ENCODE measurements at regions not wholly inside any gene's neighbourhood (a gene's known extent, or its start where the extent isn't known, plus 50 kb on each side); places are given as distances from the start of the nearest gene placed in this dataset.

- ATAC-seq = no peak
- TF ChIP-seq OSR1 (CRISPR knock-in tag; IDR thresholded peaks at IDR 0.05) = no peak
- TF ChIP-seq RARB (CRISPR knock-in tag; IDR thresholded peaks at IDR 0.05) = no peak
- TF ChIP-seq ARNTL (CRISPR knock-in tag; IDR thresholded peaks at IDR 0.05; ENCODE audit: borderline replicate concordance, low read depth) = no peak
- TF ChIP-seq ZFP30 (CRISPR knock-in tag; IDR thresholded peaks at IDR 0.05) = no peak
- TF ChIP-seq BACH2 (CRISPR knock-in tag; IDR thresholded peaks at IDR 0.05; ENCODE audit: borderline replicate concordance) = no peak
- no peak for TF ChIP-seq ZC3H10 (CRISPR knock-in tag; IDR thresholded peaks at IDR 0.05)
- no peak for TF ChIP-seq ESRRG (CRISPR knock-in tag; IDR thresholded peaks at IDR 0.05)
- TF ChIP-seq ZNF565 (CRISPR knock-in tag; conservative IDR thresholded peaks at IDR 0.05; ENCODE audit: low read depth) = no peak
- TF ChIP-seq CSDC2 (CRISPR knock-in tag; IDR thresholded peaks at IDR 0.05) = no peak
- no peak for TF ChIP-seq GLIS3 (CRISPR knock-in tag; IDR thresholded peaks at IDR 0.05)
- TF ChIP-seq PPARA (CRISPR knock-in tag; IDR thresholded peaks at IDR 0.05; ENCODE audit: borderline replicate concordance) = no peak
- no peak for TF ChIP-seq ZNF70 (CRISPR knock-in tag; IDR thresholded peaks at IDR 0.05)
- TF ChIP-seq CSRNP3 (CRISPR knock-in tag; IDR thresholded peaks at IDR 0.05) = no peak
- no peak for TF ChIP-seq SNAI2 (CRISPR knock-in tag; IDR thresholded peaks at IDR 0.05)
- TF ChIP-seq, protein P1, sequence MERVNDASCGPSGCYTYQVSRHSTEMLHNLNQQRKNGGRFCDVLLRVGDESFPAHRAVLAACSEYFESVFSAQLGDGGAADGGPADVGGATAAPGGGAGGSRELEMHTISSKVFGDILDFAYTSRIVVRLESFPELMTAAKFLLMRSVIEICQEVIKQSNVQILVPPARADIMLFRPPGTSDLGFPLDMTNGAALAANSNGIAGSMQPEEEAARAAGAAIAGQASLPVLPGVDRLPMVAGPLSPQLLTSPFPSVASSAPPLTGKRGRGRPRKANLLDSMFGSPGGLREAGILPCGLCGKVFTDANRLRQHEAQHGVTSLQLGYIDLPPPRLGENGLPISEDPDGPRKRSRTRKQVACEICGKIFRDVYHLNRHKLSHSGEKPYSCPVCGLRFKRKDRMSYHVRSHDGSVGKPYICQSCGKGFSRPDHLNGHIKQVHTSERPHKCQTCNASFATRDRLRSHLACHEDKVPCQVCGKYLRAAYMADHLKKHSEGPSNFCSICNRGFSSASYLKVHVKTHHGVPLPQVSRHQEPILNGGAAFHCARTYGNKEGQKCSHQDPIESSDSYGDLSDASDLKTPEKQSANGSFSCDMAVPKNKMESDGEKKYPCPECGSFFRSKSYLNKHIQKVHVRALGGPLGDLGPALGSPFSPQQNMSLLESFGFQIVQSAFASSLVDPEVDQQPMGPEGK (CRISPR knock-in tag; IDR thresholded peaks at IDR 0.05; ENCODE audit: borderline replicate concordance) = no peak
- TF ChIP-seq TSHZ2 (CRISPR knock-in tag; IDR thresholded peaks at IDR 0.05) = no peak
- no peak for TF ChIP-seq TCF4 (CRISPR knock-in tag; IDR thresholded peaks at IDR 0.05; ENCODE audit: borderline replicate concordance)
- TF ChIP-seq, protein P2, sequence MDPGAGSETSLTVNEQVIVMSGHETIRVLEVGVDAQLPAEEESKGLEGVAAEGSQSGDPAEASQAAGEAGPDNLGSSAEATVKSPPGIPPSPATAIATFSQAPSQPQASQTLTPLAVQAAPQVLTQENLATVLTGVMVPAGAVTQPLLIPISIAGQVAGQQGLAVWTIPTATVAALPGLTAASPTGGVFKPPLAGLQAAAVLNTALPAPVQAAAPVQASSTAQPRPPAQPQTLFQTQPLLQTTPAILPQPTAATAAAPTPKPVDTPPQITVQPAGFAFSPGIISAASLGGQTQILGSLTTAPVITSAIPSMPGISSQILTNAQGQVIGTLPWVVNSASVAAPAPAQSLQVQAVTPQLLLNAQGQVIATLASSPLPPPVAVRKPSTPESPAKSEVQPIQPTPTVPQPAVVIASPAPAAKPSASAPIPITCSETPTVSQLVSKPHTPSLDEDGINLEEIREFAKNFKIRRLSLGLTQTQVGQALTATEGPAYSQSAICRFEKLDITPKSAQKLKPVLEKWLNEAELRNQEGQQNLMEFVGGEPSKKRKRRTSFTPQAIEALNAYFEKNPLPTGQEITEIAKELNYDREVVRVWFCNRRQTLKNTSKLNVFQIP (CRISPR knock-in tag; IDR thresholded peaks at IDR 0.05; ENCODE audit: borderline replicate concordance, low read depth) = no peak
Measured at GRCh38 chr5:168117469-168117868, 174.0 kb upstream of the WWC1 start.

DNA sequence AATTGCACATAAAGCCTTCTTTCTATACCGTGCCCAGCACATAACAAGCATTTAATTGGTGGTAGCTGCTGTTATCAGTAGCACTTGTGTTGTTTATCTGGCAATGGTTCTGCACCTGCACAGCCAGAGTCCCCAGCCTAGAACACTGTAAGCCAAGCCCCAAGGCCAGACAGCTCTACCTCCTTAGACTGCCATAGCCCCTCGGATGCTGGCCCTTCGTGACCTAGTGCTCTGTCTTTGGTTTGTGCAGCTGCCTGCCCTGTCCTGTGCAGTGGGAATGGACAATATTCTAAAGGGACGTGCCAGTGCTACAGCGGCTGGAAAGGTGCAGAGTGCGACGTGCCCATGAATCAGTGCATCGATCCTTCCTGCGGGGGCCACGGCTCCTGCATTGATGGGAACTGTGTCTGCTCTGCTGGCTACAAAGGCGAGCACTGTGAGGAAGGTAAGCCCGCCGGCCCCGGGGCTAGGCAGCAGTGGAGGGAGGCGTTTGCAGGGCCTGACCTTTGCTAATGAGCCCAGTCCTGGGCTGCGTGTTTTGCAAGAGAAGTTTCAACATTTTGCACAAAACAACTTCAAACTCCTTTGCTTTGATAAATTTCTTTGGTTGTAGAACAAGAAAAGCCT is 173.3 kb upstream of the WWC1 start:
- TF ChIP-seq CSDC2 (CRISPR knock-in tag; IDR thresholded peaks at IDR 0.05) (no peak), CREB5 (CRISPR knock-in tag; IDR thresholded peaks at IDR 0.05; ENCODE audit: low read depth) (no peak), ZNF565 (CRISPR knock-in tag; conservative IDR thresholded peaks at IDR 0.05; ENCODE audit: low read depth) (no peak), GLIS3 (CRISPR knock-in tag; IDR thresholded peaks at IDR 0.05) (no peak), OSR1 (CRISPR knock-in tag; IDR thresholded peaks at IDR 0.05) (no peak)
- ATAC-seq = no peak

DNA sequence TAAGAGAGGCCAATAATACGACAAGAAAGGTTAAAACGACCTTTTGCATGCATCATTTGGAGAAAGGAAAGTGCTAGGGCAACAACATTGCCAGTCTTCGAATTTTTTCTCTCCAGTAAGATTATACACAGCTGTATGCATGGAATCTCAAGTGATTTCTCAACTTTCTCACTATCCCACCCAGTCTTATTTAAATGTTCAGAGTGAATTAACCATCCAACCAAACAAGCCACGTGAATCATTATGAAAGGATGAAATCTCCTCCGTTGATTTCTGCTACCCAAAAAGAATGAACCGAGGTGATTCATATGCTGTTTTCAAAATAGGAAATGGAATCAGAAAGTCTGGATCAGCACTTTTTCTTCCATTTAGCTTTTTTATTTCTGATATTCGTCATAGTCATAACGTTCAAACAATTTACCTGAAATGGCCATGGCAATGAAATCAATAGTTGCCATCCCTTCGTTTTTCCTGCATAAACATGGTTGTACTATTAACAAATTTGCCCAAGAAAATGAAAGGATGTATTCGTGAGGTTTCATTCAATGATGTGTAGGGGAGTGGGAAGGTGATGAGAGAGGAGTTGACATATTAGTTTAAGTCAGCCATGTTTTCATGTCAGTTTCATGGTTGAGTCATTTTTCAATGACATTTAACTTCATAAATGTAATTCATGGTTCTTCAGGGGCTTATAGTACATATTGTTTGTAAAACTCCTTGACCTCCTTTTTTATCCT is 170.9 kb upstream of the WWC1 start:
- TF ChIP-seq ZC3H10 (CRISPR knock-in tag; IDR thresholded peaks at IDR 0.05) (no peak), TCF4 (CRISPR knock-in tag; IDR thresholded peaks at IDR 0.05; ENCODE audit: borderline replicate concordance) (no peak), SNAI2 (CRISPR knock-in tag; IDR thresholded peaks at IDR 0.05) (no peak), TOX (CRISPR knock-in tag; IDR thresholded peaks at IDR 0.05; ENCODE audit: borderline replicate concordance) (no peak), ZNF70 (CRISPR knock-in tag; IDR thresholded peaks at IDR 0.05) (no peak), ZNF8 (CRISPR knock-in tag; IDR thresholded peaks at IDR 0.05) (no peak), ZNF565 (CRISPR knock-in tag; conservative IDR thresholded peaks at IDR 0.05; ENCODE audit: low read depth) (no peak), CREB5 (CRISPR knock-in tag; IDR thresholded peaks at IDR 0.05; ENCODE audit: low read depth) (no peak), GLIS3 (CRISPR knock-in tag; IDR thresholded peaks at IDR 0.05) (no peak), ARNTL (CRISPR knock-in tag; IDR thresholded peaks at IDR 0.05; ENCODE audit: borderline replicate concordance, low read depth) (no peak)
- TF ChIP-seq, protein P2 (CRISPR knock-in tag; IDR thresholded peaks at IDR 0.05; ENCODE audit: borderline replicate concordance, low read depth) = no peak
- ATAC-seq = no peak

Data from SK-N-SH treated with all-trans-retinoic acid at 6 μM for 48 hours (cell line).